Amygdala (tissue), 56 donors: ENCODE measurements at regions not wholly inside any gene's neighbourhood (a gene's known extent, or its start where the extent isn't known, plus 50 kb on each side); places are given as distances from the start of the nearest gene placed in this dataset.

Source experiments
- DNase-seq, 56 donors: peaks; one replicate each; lab custom pipeline; 2025; lab: John Stamatoyannopoulos, UW

DNA sequence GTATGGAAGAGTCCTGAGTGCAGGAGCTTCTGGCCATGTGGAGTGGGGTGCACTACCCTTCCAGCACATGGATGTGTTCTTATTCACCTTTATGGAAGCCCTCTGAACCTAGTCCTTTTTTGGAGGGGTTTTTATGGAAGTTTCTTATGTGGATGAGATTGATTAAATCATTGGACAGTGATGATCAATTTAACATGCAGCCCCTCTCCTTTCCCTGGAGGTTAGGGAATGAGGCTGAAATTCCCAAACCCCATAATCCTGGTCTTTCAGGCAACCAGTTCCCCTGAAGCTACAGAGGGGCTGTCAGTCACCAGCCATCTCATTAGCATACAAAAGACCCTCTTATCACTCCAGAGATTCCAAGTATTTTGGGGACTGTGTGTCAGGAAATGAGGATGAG is 183.9 kb upstream of the MAP3K7 start:
- no peak for DNase-seq

DNA sequence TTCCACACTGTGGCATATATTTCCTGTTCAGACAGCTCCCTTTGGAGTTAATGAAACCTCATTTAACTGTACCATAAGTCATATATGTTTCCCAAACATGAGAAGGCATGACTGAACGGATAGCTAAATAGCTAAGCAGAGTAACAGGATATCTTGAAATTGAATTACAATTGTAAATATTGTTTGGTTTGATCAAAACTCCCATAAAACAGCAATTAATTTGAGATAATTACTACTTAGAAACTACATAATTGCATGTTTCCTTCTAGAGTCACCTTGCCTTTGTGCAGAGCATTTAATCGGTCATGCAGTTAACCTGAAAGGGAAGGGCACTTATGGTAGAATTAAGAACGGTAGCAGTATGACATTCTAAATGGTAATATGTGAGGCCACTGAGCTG is 179.0 kb upstream of the MAP3K7 start:
- DNase-seq = no peak

DNA sequence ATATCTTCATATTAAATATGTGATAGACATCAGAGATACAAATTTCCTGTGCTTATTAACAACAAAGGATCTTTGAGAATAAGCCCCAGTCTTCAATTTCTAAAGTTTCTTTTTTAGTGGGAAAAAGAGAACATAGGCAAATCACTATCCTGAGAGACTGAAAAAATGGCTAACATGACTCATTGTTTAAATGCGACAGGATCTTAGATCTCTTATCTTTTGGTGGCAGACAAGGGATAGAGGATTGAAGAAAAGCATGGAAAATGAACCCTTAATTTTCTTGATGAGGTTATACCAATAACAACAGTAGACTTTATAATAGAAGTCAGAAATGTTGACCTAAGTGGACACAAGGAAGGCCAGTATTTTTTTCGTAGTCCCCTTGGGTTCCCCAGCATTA is 178.6 kb upstream of the MAP3K7 start:
- no peak for DNase-seq

DNA sequence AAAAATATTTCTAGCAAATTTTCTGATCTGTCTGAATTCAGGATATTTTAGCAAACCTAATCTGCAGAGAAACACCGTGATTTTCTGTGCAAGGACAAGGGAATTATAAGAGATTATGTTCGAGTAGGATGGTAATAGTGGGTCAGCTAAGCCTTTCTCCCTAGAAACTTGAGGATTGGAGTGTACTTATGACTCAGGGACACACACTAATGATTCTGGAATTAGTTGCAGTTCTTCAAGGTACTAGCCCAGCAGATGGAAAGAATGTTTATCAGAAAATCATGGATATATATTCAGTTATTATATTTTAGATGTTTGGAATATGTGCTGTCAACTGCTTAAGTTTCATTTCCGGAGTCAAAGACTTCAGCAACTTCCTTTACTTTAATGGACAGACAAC is 177.1 kb upstream of the MAP3K7 start:
- DNase-seq = no peak

DNA sequence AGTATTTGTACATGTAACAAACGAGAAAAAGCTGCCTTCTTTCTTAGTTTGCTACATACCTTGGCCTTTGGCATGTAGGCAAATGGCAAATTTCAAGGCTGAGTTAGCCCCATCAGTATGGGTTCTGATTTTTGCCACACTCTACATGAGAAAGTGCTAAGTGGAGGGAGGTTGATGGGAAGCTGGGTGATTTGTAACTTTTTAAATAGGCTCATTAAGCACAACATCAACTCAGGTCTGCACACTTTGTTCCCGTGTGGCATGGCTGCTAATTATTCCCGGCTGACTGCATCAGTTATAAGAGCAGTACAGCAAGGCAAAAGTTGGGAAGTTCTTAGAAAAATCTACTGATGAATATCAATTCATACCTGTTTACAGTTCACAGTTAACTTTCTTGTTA is 172.8 kb upstream of the MAP3K7 start:
- no peak for DNase-seq

DNA sequence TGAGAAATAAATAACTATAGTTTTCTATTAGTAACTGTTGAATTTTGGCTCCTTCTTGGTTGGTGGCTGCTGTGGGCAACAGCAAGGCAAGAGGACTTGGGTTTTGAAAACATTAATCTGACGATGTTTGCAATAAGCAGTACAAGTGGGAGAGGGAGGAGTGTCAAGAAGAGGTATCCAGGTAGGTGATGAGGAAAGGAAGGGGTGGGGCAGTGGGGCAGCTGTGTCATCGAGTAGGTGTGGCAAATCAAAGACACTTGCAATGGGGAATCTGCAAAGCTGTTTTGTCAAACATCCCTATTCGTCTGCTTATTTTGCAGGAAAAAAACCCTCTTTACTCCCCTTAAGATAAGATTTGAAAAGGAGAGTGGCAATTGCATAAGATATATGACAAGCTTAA is 171.9 kb upstream of the MAP3K7 start:
- DNase-seq = no peak

DNA sequence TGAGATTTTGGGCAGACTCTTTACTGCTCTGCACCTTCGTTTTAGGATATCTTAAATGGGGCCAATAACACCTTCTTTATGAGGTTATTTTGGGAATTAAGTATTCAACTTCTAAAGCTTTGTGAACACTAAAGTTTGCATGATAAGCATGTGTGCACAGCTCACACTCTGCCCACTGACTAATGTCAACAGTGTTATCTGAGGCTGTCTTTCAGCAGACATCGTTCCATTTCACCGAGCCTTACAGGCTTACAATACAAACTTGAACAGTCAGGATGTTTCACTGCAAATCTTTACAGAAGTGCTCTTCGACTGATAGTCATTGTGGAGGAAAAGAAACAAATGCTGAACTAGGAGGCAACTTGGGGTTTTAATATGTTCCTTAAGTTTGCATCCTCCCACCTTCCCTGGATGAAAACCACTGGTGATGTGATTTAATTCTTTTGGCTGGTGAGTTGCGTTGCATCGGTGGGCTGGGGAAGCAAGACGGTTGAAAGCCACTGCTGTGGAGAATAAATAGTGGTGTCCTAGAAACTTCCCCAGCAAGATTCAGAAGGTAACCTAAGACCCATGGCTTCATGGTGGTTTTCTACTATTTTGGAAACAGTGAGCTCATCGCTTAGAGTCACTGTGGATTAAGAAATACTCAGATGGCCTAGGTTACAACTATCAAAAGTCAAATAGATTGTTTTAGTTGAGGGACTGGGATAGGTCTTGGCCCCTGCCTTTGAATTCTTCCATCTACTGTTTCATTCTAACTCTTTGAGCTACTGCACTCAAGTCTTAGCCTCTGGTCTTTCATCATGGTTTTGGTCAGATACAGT is 167.2 kb upstream of the MAP3K7 start:
- DNase-seq = no peak

DNA sequence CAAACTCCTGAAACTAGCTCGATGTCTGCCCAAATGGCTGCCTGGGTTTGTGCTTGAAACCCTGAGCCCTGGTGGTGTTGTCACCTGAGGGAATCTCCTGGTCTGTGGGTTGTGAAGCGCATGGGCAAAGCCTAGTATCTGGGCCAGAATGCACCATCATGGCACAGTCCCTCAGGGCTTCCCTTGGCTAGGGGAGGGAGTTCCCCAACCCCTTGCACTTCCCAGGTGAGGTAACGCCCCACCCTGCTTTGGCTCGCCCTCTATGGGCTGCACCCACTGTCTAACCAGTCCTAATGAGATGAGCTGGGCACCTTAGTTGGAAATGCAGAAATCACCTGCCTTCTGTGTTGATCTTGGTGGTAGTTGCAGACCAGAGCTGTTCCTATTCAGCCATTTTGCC is 152.9 kb upstream of the MAP3K7 start:
- no peak for DNase-seq

DNA sequence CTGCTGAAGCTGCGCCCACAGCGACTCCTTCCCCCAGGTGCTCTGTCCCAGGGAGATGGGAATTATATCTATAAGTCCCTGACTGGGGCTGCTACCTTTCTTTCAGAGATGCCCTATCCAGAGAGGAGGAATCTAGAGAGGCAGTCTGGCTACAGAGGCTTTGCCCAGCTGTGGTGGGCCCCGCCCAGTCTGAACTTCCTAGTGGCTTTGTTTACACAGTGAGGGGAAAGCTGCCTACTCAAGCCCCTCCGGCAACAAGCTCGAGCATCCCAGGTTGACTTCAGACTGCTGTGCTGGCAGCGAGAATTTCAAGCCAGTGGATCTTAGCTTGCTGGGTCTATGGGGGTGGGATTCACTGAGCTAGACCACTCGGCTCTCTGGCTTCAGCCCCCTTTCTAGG is 152.5 kb upstream of the MAP3K7 start:
- DNase-seq = no peak

DNA sequence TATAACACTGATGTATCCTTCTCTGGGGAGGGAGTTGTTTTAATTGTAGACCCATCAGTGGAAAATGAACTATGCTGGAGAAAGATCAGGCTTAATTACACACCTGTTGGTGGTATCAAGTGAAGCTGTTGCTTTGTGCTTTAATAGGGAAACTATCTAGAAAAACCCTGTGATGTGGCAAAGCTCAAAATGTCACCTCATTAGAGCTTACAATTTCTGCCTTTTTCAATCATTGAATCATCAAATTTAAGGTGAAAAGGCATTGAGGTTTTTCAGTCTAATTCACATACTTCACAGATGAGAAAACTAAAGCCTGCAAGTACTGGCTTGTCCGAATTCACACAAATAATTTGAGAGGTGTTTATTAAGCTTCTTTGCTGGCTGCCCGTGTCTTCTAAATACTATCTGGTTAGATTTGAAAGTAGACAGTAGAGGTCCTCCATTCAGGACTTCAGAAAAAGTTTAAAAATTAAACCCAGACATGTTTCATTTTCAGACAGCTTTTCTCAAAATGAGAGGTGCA is 143.3 kb upstream of the MAP3K7 start:
- no peak for DNase-seq

DNA sequence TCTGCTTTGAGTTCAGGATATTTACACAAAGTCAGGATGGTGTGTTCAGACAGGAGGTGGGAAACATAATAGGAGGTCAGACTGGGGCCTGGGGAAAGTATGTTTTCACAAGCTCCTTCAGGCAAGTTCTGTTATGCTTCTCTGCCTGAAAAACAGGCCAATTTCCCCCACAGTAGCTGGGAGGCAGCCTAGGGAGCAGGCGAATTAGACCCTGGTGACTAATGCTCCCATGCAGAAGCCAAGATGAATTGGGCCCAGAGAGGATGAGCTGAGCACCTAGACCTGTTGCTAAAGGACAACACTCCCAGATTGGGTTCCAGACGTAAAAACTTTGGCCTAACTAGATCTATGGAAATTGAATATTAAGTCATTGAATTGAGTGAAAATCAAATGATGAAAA is 142.2 kb upstream of the MAP3K7 start:
- DNase-seq = no peak

DNA sequence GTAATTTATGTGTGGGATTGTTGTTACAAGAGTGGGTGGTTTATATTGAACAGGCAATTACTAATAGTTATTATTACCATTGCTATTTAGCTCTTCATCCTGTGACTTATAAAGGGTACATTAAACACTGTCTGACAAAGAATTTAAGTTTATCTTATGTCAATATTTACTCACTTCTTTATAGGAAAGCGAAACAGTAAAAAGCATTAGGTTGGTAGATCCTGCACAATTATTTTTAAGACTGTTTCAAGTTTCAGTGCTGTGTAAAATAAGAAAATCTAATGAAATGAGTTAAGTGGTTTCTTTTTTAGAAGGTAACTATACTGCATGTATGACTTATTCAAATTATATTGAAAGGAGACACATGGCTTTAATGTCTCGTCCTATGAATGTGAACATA is 135.8 kb upstream of the MAP3K7 start:
- DNase-seq = no peak

DNA sequence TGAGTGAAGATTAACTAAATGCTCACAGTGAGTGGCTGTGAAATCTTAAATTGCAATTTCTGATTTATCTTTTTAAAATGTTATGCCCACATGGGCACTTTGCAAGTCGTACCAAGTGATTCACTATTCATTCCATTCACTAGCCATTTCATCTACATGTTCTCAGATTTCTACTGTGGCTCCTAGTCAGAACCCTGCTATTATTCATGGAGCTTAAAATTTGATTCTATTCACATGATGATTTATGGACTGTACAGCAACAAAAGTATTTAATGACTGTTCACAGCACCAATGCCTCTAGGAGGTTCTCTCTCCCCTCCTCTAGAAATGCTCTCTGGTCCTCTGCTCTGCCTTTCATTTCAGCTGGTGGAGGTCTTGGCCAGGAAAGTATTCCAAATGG is 133.5 kb upstream of the MAP3K7 start:
- no peak for DNase-seq

DNA sequence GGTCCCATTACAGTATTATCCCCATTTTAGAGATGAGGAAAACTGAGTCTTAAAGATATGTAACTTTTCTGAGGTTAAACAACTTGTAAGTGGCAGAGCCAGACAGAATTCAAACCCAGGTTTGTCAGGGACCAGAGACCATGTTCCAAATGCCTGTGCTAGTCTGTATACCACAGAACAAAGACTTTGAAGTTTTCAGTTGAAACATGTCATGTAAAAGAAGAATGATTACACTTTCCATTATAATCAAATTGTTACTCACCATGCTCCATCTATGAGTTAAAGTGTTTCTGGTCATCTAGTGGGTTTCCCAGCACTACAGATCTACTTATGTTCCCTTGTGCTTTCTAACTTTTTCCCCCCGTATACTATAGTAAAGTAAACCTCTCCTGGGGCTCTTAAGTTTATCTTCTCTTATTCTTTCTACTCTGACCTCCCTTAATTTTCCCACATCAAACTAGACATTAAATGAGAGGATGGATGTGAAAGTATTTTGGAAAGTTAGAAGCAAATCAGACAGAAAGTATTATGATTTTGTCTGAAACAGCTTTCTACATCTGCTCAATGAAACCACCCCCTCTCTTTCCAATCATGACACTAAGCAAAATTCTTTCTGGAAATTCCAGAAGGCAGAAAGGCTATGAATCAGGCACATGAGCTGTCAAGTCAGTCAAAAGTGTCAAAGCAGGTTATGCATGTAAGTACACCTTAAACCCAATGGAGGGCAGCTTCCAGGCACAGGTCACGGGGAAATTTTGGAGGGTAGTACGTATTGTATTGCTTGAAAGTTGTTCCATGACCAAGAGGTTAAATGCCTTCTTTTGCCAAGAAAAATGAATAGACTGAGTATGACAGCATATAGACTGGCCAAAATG is 132.7 kb upstream of the MAP3K7 start:
- no peak for DNase-seq

DNA sequence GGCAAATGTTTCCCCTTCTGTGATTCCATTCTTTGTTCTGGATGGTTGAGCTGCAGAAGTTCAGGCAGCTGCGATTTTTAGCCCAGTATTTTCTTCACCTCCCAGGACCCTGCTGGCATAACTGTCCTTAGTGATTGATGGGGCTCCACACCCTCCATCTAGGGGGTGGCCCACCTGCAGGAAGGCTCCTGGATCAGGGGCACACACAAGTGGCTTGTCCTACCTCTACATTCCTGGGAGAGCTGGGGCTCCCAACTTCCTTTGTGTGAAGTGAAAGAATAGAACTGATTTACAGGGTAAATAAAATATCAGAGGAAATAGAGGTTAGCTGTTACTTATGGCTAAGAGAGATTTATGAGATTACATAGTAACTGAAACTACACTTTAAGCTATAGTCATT is 129.5 kb upstream of the MAP3K7 start:
- DNase-seq = no peak

DNA sequence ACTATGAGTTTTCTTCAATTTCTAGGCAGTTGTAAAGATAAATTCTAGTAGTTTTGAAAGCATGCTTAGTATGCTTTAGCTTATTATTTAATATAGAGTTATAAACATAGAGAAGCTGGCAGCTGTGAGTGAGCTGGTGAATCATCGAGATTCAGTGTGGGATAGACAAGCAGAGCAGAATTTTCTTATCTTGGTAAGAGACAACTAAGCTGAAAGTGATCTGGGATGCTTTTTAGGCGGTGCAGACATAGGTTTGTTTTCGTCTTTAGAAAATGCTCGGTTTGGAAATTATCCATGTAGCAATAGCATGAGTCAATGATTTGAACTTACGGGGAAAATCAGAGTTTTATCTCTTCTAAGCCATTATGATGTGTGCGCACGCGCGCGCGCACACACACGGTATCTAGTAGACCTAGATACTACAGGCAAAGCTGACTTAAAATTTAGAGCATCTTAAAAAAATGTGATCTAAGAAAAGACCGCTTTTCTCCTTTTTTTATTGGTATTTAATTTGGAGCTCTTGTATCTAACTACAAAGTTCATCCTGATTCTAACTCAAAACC is 128.3 kb upstream of the MAP3K7 start:
- peak in 2 of 56 donors; percentile 3 to 13 for DNase-seq

DNA sequence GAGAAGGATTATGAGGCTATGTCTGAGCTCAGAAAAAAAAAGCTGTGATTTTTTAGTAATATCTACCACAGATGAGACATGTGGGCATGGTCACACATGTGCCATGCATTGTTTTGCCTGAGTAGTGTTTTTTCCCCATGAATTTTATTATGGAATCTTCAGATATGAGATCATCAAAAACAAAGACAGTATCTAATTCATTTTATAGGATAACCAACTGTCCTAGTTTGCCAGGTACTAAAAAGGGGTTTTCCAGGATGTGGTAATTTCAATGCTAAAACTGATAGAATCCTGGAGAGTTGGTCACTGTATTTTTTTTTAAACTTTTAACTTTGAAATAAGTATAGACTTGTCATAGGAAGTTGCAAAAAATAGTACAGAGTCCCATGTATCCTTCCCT is 127.4 kb upstream of the MAP3K7 start:
- no peak for DNase-seq

DNA sequence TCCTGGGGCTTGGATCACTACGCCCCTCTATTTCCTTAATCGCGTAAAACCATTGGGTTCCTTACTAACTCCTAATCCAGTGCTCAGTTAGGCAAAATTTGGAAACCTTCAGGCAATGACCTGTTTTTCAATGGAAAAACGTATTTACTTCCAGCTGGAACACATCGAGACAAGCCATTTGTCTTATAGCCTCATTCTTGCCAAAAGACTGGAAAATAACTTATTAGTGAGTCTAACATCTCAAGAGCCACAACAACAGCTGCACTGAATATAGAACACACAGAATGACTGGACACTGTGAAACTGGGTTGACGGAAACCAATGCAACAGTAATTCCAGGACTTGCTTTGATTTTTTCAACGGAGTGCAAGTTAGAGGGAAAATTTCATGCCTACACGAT is 125.2 kb upstream of the MAP3K7 start:
- DNase-seq = no peak

DNA sequence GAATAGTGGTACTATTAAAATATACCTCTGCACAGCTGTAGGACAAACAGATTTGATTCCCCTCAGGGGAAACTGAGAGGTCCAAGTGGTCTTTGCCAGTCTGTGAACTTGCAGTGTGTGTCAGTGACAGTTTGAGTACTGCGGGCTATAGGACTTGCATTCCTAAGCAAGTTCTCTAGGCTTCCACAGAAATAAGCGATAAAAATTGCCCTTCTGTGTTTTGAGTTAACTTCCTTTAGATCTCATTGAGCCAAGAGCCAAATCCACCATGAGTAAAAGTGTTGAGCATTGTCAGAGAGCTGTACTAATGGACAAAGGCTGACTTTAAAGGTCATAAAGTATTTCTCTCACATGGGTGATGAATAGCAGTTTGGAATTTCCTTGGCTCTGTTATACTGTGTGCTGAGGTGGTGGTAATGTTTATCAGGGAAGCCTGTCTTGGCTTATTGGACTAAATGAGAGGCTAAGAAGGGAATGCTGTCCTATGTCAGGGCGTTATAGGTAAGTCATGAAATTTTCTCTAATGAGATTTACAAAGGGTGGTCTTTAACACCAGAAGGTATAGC is 122.6 kb upstream of the MAP3K7 start:
- DNase-seq = no peak

DNA sequence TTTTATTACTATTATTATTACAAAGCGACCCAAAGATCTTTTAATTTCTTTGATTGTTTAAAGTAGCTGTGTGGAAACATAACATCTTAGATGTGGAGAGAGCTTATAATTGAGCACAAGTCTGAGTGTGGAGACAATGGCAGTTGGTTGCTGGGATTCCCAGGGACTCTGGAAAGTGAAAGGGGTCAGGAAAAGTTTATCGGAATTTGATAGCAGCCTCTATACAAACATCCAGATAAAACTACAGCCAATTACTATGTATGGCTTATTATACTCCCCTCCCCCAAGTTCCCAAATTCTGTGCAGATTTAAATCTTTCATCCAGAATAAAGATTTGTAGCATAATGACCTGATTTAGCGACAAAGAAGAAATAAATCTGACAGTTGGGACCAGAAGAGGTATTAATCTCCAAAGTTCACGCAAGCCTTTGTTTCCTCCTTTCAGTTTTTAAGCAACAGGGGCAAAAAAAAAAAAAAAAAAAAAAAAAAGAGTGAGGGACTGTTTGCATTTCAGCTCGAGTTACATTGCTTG is 121.4 kb upstream of the MAP3K7 start:
- no peak for DNase-seq

DNA sequence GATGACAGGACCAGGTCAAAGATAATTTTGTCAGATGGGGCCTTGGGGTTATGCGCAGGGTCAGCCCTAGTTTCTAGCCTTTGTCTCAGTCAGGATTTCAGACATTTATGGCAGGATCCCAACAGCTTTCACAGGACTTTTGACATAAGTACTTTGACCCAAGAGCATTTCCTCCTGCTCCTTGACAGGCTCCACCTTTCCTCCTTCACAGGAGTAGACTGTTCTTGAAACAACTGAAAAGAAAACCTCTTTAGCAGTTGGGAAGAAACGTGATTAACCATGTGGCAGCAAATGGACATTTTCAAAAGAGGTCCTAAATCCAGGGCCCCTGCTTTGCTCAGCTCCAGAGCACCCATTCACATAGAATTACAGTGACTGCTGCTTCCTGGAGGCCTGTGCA is 120.4 kb upstream of the MAP3K7 start:
- no peak for DNase-seq
